GM12873 (cell line): ENCODE measurements at regions not wholly inside any gene's neighbourhood (a gene's known extent, or its start where the extent isn't known, plus 50 kb on each side); places are given as distances from the start of the nearest gene placed in this dataset.

ENCODE experiments used
- CTCF ChIP-seq: IDR thresholded peaks from 2 replicates; pipeline ENCODE4 v1.5.1; 2012; ENCODE audit warnings: low read depth, mild to moderate bottlenecking, moderate library complexity, low read length, control low read depth; ENCODE audit not compliant: insufficient read depth; ENCODE audit errors: missing control alignments

GRCh38 chr22:49614966-49615965, 212.4 kb downstream of the BRD1 start:
- TF ChIP-seq CTCF = no peak

GRCh38 chr22:49613511-49614270, 214.0 kb downstream of the BRD1 start:
- no peak for TF ChIP-seq CTCF

GRCh38 chr22:49613108-49613507, 214.6 kb downstream of the BRD1 start:
- TF ChIP-seq CTCF = no peak

GRCh38 chr22:49609207-49609876, 218.3 kb downstream of the BRD1 start:
- no peak for TF ChIP-seq CTCF

- TF ChIP-seq CTCF = no peak
Measured at GRCh38 chr22:49608660-49609059, 219.0 kb downstream of the BRD1 start.

GRCh38 chr22:49608228-49608627, 219.4 kb downstream of the BRD1 start:
- no peak for TF ChIP-seq CTCF
